H9 (cell line): ENCODE measurements at regions not wholly inside any gene's neighbourhood (a gene's known extent, or its start where the extent isn't known, plus 50 kb on each side); places are given as distances from the start of the nearest gene placed in this dataset.

Experiments used
- DNase-seq: peaks from one replicate; pipeline ENCODE4 v3.0.0-alpha.2; 2017
- H2AFZ ChIP-seq: one replicate; pipeline ENCODE4 v1.6.1; 2013; ENCODE audit warnings: mild to moderate bottlenecking, low read length, control low read depth, moderate library complexity
- H2AK5ac ChIP-seq: 2 replicates; pipeline ENCODE4 v1.6.1; 2013; ENCODE audit warnings: low read length, control low read depth, mixed read lengths; ENCODE audit not compliant: insufficient read length
- H2BK120ac ChIP-seq: one replicate; pipeline ENCODE4 v1.6.1; 2013; ENCODE audit warnings: low read depth, mild to moderate bottlenecking, low read length, control low read depth, inconsistent platforms; ENCODE audit not compliant: poor library complexity, severe bottlenecking
- H2BK12ac ChIP-seq: 2 replicates; pipeline ENCODE4 v1.6.1; 2013; ENCODE audit warnings: low read length, control low read depth, mixed read lengths, low read depth; ENCODE audit not compliant: insufficient read length
- H2BK15ac ChIP-seq: 2 replicates; pipeline ENCODE4 v1.6.1; 2013; ENCODE audit warnings: low read depth, low read length, control low read depth
- H2BK20ac ChIP-seq: one replicate; pipeline ENCODE4 v1.6.1; 2013; ENCODE audit warnings: low read depth, mild to moderate bottlenecking, low read length, control low read depth, inconsistent platforms; ENCODE audit not compliant: poor library complexity, severe bottlenecking
- H2BK5ac ChIP-seq: 2 replicates; pipeline ENCODE4 v1.6.1; 2013; ENCODE audit warnings: low read length, control low read depth, mixed read lengths; ENCODE audit not compliant: insufficient read length
- H3K14ac ChIP-seq: 2 replicates; pipeline ENCODE4 v1.6.1; 2013; ENCODE audit warnings: low read length, control low read depth; ENCODE audit not compliant: insufficient read depth
- H3K18ac ChIP-seq: 2 replicates; pipeline ENCODE4 v1.6.1; 2013; ENCODE audit warnings: low read depth, mild to moderate bottlenecking, mixed read lengths, low read length, control low read depth; ENCODE audit not compliant: insufficient read length
- H3K23ac ChIP-seq: 2 replicates; pipeline ENCODE4 v1.6.1; 2013; ENCODE audit warnings: low read length, control low read depth, mixed read lengths, low read depth; ENCODE audit not compliant: insufficient read length
- H3K23me2 ChIP-seq: 2 replicates; pipeline ENCODE4 v1.6.1; 2013; ENCODE audit warnings: low read depth, mild to moderate bottlenecking, mixed read lengths, low read length, control low read depth; ENCODE audit not compliant: insufficient read length, poor library complexity, severe bottlenecking
- H3K27ac ChIP-seq: 2 replicates; pipeline ENCODE4 v1.5.1; 2013; ENCODE audit warnings: low read length, control low read depth, mixed read lengths, low read depth; ENCODE audit not compliant: insufficient read length
- H3K27me3 ChIP-seq: 2 replicates; pipeline ENCODE4 v1.6.1; 2013; ENCODE audit warnings: low read length, control low read depth, inconsistent platforms; ENCODE audit not compliant: insufficient read depth
- H3K4ac ChIP-seq: 2 replicates; pipeline ENCODE4 v1.6.1; 2013; ENCODE audit warnings: low read depth, mild to moderate bottlenecking, control low read depth, inconsistent platforms, low read length, moderate library complexity
- H3K4me1 ChIP-seq: 2 replicates; pipeline ENCODE4 v1.6.1; 2013; ENCODE audit warnings: low read length, control low read depth, inconsistent platforms; ENCODE audit not compliant: insufficient read depth
- H3K4me2 ChIP-seq: 2 replicates; pipeline ENCODE4 v1.6.1; 2013; ENCODE audit warnings: low read length, control low read depth, mixed read lengths; ENCODE audit not compliant: insufficient read length, insufficient read depth
- H3K56ac ChIP-seq: 2 replicates; pipeline ENCODE4 v1.6.1; 2013; ENCODE audit warnings: low read depth, mild to moderate bottlenecking, mixed read lengths, low read length, control low read depth; ENCODE audit not compliant: insufficient read length
- H3K79me1 ChIP-seq: 2 replicates; pipeline ENCODE4 v1.6.1; 2013; ENCODE audit warnings: low read depth, mild to moderate bottlenecking, moderate library complexity, low read length, control low read depth, inconsistent platforms; ENCODE audit not compliant: insufficient read depth, poor library complexity, severe bottlenecking
- H3K79me2 ChIP-seq: 2 replicates; pipeline ENCODE4 v1.6.1; 2013; ENCODE audit warnings: low read length, control low read depth, inconsistent platforms; ENCODE audit not compliant: insufficient read depth
- H3K9ac ChIP-seq: 2 replicates; pipeline ENCODE4 v1.6.1; 2013; ENCODE audit warnings: low read length, control low read depth, mixed read lengths; ENCODE audit not compliant: insufficient read length; ENCODE audit errors: extremely low read depth
- H3K9me3 ChIP-seq: one replicate; pipeline ENCODE4 v1.6.1; 2013; ENCODE audit warnings: low read depth, low read length, inconsistent platforms; ENCODE audit not compliant: control insufficient read depth
- H3T11ph ChIP-seq: one replicate; pipeline ENCODE4 v1.6.1; 2013; ENCODE audit warnings: mild to moderate bottlenecking, low read length, control low read depth, inconsistent platforms
- H4K20me1 ChIP-seq: one replicate; pipeline ENCODE4 v1.6.1; 2013; ENCODE audit not compliant: control insufficient read depth, insufficient read length, insufficient read depth
- H4K5ac ChIP-seq: 2 replicates; pipeline ENCODE4 v1.6.1; 2013; ENCODE audit warnings: low read depth, mild to moderate bottlenecking, mixed read lengths, low read length, control low read depth; ENCODE audit not compliant: insufficient read length
- H4K8ac ChIP-seq: replicated peaks from 2 replicates; pipeline ENCODE4 v1.6.1; 2013; ENCODE audit warnings: low read length, control low read depth, mixed read lengths, low read depth; ENCODE audit not compliant: insufficient read length
- H4K91ac ChIP-seq: 2 replicates; pipeline ENCODE4 v1.6.1; 2013; ENCODE audit warnings: low read depth, mild to moderate bottlenecking, moderate library complexity, mixed read lengths, low read length, control low read depth; ENCODE audit not compliant: insufficient read length
- H3K27ac Mint-ChIP-seq, 3 experiments: 2 replicates in 2 of 3; 3 replicates in 1 of 3; pipeline ENCODE4 v1.8.0; 2020 to 2021; ENCODE audit warnings: mixed read lengths in 3 of 3, mild to moderate bottlenecking in 1 of 3, moderate library complexity in 1 of 3
- H3K27me3 Mint-ChIP-seq: 2 replicates; pipeline ENCODE4 v1.8.0; 2021; ENCODE audit warnings: low read depth, mild to moderate bottlenecking, moderate library complexity, mixed read lengths
- H3K36me3 Mint-ChIP-seq, 3 experiments: 2 replicates in 2 of 3; 3 replicates in 1 of 3; pipeline ENCODE4 v1.8.0; 2020 to 2021; ENCODE audit warnings: low read depth in 3 of 3, mixed read lengths in 3 of 3; ENCODE audit not compliant: insufficient read depth in 1 of 3
- H3K4me1 Mint-ChIP-seq, 2 experiments: 2 replicates each; pipeline ENCODE4 v1.8.0; 2020; ENCODE audit warnings: mixed read lengths in 2 of 2
- H3K4me3 Mint-ChIP-seq, 2 experiments: 2 replicates in 1 of 2; 3 replicates in 1 of 2; pipeline ENCODE4 v1.8.0; 2020 to 2021; ENCODE audit warnings: mild to moderate bottlenecking in 2 of 2, mixed read lengths in 2 of 2, moderate library complexity in 1 of 2
- H3K9me3 Mint-ChIP-seq, 2 experiments: 2 replicates in 1 of 2; 3 replicates in 1 of 2; pipeline ENCODE4 v1.8.0; 2020; ENCODE audit warnings: mild to moderate bottlenecking in 2 of 2, mixed read lengths in 2 of 2, moderate library complexity in 1 of 2
- CTCF ChIP-seq: fragments of 200-600 bp; sonication (generic); conservative IDR thresholded peaks from 3 replicates; pipeline ENCODE4 v1.8.0; 2021; ENCODE audit warnings: antibody characterized with exemption, mild to moderate bottlenecking
- WGBS: extraction: QIAGEN DNeasy Blood & Tissue Kit; methylation state at CpG from one replicate; pipeline ENCODE4 v1.1.7; 2013; ENCODE audit warnings: missing lambda C conversion rate, low lambda C conversion rate, mixed read lengths; ENCODE audit not compliant: insufficient read length; ENCODE audit errors: extremely low coverage; 5-methylcytosine and 5-hydroxymethylcytosine counted together

- H3K18ac ChIP-seq: no peak overlapping the region
- H3K4me3 Mint-ChIP-seq: no peak overlapping the region
These were observed 128.9 kb upstream of the NR5A2 start for GRCh38 chr1:199898654-199899053.

More at GRCh38 chr1:199898654-199899053, 128.9 kb upstream of the NR5A2 start:
- Histone ChIP-seq H2BK15ac (no peak overlapping the region), H4K20me1 (no peaks in the 10 kb centered on the region), H3K23ac (no peak overlapping the region), H3T11ph (no peak overlapping the region), H4K5ac (no peak overlapping the region), H3K23me2 (no peaks in the 10 kb centered on the region), H3K9me3 (no peaks in the 10 kb centered on the region), H4K8ac (no peak overlapping the region), H3K9ac (no peak overlapping the region), H3K79me2 (no peaks in the 10 kb centered on the region), H3K4ac (no peak overlapping the region), H3K14ac (no peak overlapping the region), H2BK5ac (no peak overlapping the region), H3K4me2 (no peak overlapping the region), H3K27ac (no peak overlapping the region), H3K79me1 (no peaks in the 10 kb centered on the region), H2BK20ac (no peak overlapping the region), H2BK12ac (no peak overlapping the region), H4K91ac (no peak overlapping the region), H3K27me3 (no peaks in the 10 kb centered on the region), H2BK120ac (no peak overlapping the region), H3K56ac (no peak overlapping the region), H3K4me1 (no peaks in the 10 kb centered on the region), H2AFZ (no peak overlapping the region), H2AK5ac (no peak overlapping the region)
- Mint-ChIP-seq H3K9me3 (peaks cover 0 to 4% of the 10 kb centered on the region in 2 experiments; a peak in 2 of 5 replicates), H3K36me3 (no peaks in the 10 kb centered on the region), H3K4me1 (no peaks in the 10 kb centered on the region), H3K27me3 (no peaks in the 10 kb centered on the region), H3K27ac (no peak overlapping the region)
- TF ChIP-seq CTCF: no peak
- no CpG with 5 or more reads among the region's 1 CpG for WGBS
- DNase-seq: no peak
